ENCODE measurements at regions not wholly inside any gene's neighbourhood (a gene's known extent, or its start where the extent isn't known, plus 50 kb on each side); places are given as distances from the start of the nearest gene placed in this dataset.

- TF ChIP-seq CTCF (conservative IDR thresholded peaks at IDR 0.05) = no peak
- no peak for TF ChIP-seq EZH2 (IDR thresholded peaks at IDR 0.05; ENCODE audit: low read depth)
Measured at GRCh38 chr7:25520017-25520416, 291.7 kb upstream of the NPVF start.
